ENCODE measurements at regions not wholly inside any gene's neighbourhood (a gene's known extent, or its start where the extent isn't known, plus 50 kb on each side); places are given as distances from the start of the nearest gene placed in this dataset.

GRCh38 chr20:20992686-20993360 is 113.3 kb downstream of the LINC00237 start:
- DNase-seq, result no peak

- no peak for DNase-seq
Measured at GRCh38 chr20:20992277-20992676, 113.9 kb downstream of the LINC00237 start.

- no peak for DNase-seq
Measured at GRCh38 chr20:20989081-20989480, 117.1 kb downstream of the LINC00237 start.

- DNase-seq, result no peak
Measured at GRCh38 chr20:20979934-20980333, 126.2 kb downstream of the LINC00237 start.

- no peak for DNase-seq
Measured at GRCh38 chr20:20977786-20978185, 128.4 kb downstream of the LINC00237 start.

- no peak for DNase-seq
Measured at GRCh38 chr20:20972490-20972889, 133.7 kb downstream of the LINC00237 start.

- no peak for DNase-seq
Measured at GRCh38 chr20:20971810-20972209, 134.3 kb downstream of the LINC00237 start.

GRCh38 chr20:20970841-20971240 is 135.3 kb downstream of the LINC00237 start:
- no peak for DNase-seq

GRCh38 chr20:20969701-20970280 is 136.4 kb downstream of the LINC00237 start:
- no peak for DNase-seq

GRCh38 chr20:20967564-20968184 is 138.5 kb downstream of the LINC00237 start:
- DNase-seq, result no peak

GRCh38 chr20:20966171-20966570 is 140.0 kb downstream of the LINC00237 start:
- no peak for DNase-seq

- no peak for DNase-seq
Measured at GRCh38 chr20:20959031-20959755, 147.0 kb downstream of the LINC00237 start.

GRCh38 chr20:20956513-20956931 is 149.6 kb downstream of the LINC00237 start:
- no peak for DNase-seq

- no peak for DNase-seq
Measured at GRCh38 chr20:20955892-20956291, 150.3 kb downstream of the LINC00237 start.

- DNase-seq, result no peak
Measured at GRCh38 chr20:20953738-20954618, 152.2 kb downstream of the LINC00237 start.

- no peak for DNase-seq
Measured at GRCh38 chr20:20950620-20951019, 155.5 kb downstream of the LINC00237 start.

- no peak for DNase-seq
Measured at GRCh38 chr20:20946122-20946759, 159.9 kb downstream of the LINC00237 start.

- DNase-seq, result no peak
Measured at GRCh38 chr20:20941468-20941889, 164.7 kb downstream of the LINC00237 start.

GRCh38 chr20:20939006-20939405 is 167.2 kb downstream of the LINC00237 start:
- DNase-seq, result no peak

GRCh38 chr20:20938599-20938998 is 167.6 kb downstream of the LINC00237 start:
- no peak for DNase-seq

GRCh38 chr20:20938131-20938530 is 168.0 kb downstream of the LINC00237 start:
- DNase-seq, result no peak

Measured in activated CD8-positive, alpha-beta memory T cell treated with anti-CD3 and anti-CD28 coated beads for 24 hours (primary cell).